HEK293T (cell line): ENCODE measurements at regions not wholly inside any gene's neighbourhood (a gene's known extent, or its start where the extent isn't known, plus 50 kb on each side); places are given as distances from the start of the nearest gene placed in this dataset.

Experiments used
- BHLHE40 ChIP-seq: fragments of 450-650 bp; IDR thresholded peaks from 2 replicates; pipeline ENCODE4 v1.6.1; 2016; ENCODE audit warnings: mild to moderate bottlenecking, moderate library complexity, borderline replicate concordance
- CTBP1 ChIP-seq: fragments of 450-650 bp; IDR thresholded peaks from 2 replicates; pipeline ENCODE4 v1.6.1; 2016; ENCODE audit warnings: borderline replicate concordance
- ELF4 ChIP-seq: fragments of 450-650 bp; IDR thresholded peaks from 2 replicates; pipeline ENCODE4 v1.6.1; 2017; ENCODE audit warnings: antibody characterized with exemption
- FOXA1 ChIP-seq: fragments of 450-650 bp; IDR thresholded peaks from 2 replicates; pipeline ENCODE4 v1.6.1; 2016; ENCODE audit warnings: mild to moderate bottlenecking
- FOXM1 ChIP-seq: fragments of 450-650 bp; IDR thresholded peaks from 2 replicates; pipeline ENCODE4 v1.6.1; 2017; ENCODE audit warnings: mild to moderate bottlenecking, borderline replicate concordance
- L3MBTL2 ChIP-seq: fragments of 450-650 bp; conservative IDR thresholded peaks from 2 replicates; pipeline ENCODE4 v1.6.1; 2016; ENCODE audit warnings: mild to moderate bottlenecking
- SP1 ChIP-seq: fragments of 450-650 bp; IDR thresholded peaks from 2 replicates; pipeline ENCODE4 v1.6.1; 2017
- TARDBP ChIP-seq: fragments of 450-650 bp; IDR thresholded peaks from 2 replicates; pipeline ENCODE4 v1.6.1; 2016

DNA sequence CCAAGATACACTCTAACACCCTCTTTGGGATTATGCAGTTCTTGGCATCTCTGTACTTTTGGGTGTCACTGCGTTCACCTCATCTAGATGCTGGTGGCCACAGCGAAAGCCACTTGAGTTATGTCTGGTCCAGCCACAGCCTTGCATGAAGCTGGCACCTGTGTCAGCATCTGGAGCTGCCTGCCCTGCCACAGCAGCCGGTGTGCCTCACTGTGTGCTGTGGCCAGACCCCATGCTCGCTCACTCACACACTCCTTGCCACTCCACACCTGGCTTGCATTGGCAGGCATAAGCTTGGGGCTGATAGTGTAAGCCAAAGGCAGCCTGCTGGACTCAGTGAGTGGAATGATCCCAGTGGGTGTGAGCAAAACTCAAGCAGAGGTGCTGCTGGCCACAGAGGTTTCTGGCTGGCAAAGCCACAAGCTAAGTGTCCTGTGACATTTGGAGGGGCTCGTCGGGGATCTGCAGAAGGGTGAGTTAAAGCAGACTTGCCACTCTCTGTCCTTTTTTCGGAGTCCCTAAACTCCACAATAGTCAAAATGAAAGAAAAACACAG lies 442.7 kb upstream of the CDH8 start:
- TF ChIP-seq FOXM1: no peak
- no peak for TF ChIP-seq CTBP1
- TF ChIP-seq BHLHE40: no peak
- TF ChIP-seq L3MBTL2: no peak
- TF ChIP-seq TARDBP: no peak
- no peak for TF ChIP-seq FOXA1
- TF ChIP-seq SP1: no peak
- TF ChIP-seq ELF4: no peak
